Stimulated activated CD4-positive, alpha-beta T cell treated with anti-CD3 and anti-CD28 coated beads, Interleukin-15, amount 100 ng/mL, for 1 hour (primary cell): ENCODE measurements at regions not wholly inside any gene's neighbourhood (a gene's known extent, or its start where the extent isn't known, plus 50 kb on each side); places are given as distances from the start of the nearest gene placed in this dataset.
"Not testable (repeated sequence)": the region's sequence is repeated elsewhere in the genome, so short reads cannot be mapped to it uniquely, and the experiment has no call there.

Source experiments
- DNase-seq, 2 donors: peaks; one replicate each; pipeline ENCODE4 v3.0.0-alpha.2; 2020; ENCODE audit warnings: low read depth in 1 of 2, low spot score in 1 of 2

DNA sequence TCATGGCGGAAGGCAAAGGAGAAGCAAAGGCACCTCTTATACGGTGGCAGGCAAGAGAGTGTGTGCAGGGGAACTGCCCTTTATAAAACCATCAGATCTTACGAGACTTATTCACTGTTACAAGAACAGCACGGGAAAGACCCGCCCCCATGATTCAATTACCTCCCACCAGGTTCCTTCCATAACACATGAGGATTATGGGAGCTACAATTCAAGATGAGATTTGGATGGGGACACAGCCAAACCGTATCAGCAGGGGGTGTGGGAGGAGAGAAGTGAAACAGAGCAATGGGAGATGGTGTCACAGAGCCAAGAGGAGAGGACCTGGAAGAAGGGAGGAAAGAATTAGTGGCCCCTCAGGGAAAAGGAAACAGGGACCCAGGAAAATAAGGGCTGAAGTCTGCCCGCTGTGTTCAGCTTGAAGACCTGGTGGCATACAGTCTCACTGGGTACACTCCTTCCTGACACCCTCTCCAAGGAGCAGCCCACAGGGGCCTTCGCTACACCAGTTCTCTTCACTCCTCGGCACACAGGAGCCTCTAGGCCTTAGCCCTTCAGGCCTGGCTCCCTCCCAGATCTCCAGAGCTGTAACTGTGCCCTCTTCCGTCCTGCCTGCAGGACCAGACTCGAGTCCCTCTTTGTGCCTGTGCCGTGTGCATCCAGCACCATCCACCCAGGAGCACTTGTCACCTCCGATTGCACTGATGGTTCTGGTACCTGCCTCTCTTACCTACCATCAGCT, 262.1 kb downstream of the EIPR1 start:
- no peak for DNase-seq

DNA sequence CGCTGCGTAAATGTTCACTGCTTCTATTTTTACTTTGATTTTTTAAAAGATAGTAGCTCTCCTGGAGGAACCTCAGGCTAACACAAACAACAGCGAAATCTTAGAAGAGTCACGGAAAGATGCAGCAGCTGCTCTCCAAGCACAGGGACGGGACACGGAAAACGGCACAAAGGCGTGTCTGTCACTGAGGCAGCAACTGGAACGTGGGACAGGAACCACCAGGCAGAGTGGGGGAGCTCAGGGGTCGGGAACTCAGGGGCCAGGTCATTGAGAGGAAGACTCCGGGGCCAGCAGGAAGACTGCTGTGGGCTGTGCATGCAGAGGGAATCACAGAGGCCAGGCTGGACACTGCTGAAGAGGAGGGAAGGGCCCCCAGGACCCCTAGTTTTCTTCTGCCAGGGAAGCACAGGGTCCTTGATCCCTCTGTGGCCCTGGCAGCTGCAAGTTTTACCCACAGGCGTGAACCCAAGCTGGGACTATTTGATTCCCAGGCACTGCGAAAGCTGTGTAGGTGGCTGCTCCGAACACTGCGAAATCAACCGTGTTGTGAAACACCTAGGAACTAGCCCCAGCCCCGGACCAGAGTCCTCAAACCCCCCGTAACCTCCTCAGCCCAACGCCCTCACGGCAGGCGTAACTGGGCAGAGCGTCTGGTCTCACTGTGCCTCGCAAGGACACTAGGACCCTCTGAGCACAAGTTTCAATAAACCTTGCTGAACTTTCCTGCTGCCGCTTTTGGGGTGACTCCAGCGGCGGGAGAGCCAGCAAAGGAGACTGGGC, 263.0 kb downstream of the EIPR1 start:
- no peak for DNase-seq

DNA sequence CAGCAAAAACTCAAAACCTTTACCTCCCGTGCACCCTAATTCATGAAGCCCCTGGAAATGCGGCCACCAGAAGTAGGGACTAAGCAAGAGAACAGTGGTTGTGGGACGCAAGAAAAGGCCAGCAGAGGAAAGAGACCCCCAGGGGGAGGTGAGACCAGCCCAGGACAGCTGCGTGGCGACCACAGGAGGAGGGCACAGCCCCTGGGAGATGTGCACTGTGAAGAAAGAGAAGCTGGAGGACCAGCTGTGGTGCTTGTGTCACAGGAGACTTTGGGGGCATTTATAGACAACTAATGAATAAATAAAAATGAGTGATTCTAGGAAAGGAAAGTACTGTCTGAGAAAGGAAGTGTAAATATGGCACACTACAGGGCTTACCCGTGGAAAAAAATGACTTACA, 263.8 kb downstream of the EIPR1 start:
- DNase-seq = no peak

DNA sequence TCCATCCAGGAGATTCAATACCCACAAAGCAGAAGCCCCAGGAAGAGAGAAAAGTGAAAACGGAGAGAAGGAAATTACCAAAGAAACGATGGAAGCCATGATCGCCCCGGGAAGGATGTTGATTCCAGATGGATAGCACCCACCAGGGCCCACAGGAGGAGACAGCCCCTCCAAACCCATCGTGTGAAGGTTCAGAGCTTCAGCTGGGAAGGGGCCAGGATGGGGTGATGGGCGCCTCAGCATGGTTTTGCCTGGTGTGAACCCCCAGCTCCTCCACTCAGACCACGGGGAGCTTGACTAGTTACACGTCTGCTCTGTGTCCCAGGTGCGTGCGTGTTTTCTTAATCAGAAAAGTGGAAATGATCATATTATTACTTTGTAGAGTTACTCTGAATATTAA, 264.5 kb downstream of the EIPR1 start:
- DNase-seq = no peak

DNA sequence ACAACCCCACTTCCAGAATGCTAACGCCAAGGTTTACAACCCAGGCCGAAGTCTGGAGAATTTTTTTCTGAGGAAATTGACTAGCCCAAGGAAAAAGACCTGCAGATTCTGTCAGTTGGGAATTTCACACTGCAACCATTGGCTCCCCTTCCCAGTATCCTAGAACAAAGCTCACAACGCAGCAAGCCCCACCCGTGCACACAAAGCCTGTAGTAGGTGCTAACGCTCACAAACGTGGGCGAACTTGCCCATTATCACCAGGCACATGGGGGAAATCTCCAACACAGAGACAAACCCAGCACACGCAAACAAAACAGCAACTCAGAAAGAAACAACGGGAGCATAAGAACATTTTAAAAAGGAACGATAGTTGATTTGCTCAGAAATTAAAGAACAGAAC, 265.1 kb downstream of the EIPR1 start:
- DNase-seq = no peak

DNA sequence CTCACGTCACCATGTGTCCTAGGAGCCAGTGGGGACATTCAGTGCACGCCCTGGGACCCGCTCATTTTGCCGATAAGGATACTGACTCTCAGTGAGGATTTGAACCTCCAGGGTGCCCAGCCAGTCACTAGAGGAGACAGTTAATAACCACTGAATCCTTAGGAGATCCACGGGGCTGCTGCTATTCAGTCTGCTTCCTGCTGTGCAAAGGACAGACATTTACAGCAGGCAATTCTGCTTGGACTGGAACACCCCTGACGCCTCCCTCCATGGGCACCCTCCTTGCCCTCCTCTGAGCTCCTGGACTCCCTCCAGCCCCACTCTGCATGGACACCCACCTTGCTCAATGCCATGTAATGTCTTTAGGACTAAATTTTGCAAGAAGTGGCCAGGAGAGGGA, 265.5 kb downstream of the EIPR1 start:
- no peak for DNase-seq

DNA sequence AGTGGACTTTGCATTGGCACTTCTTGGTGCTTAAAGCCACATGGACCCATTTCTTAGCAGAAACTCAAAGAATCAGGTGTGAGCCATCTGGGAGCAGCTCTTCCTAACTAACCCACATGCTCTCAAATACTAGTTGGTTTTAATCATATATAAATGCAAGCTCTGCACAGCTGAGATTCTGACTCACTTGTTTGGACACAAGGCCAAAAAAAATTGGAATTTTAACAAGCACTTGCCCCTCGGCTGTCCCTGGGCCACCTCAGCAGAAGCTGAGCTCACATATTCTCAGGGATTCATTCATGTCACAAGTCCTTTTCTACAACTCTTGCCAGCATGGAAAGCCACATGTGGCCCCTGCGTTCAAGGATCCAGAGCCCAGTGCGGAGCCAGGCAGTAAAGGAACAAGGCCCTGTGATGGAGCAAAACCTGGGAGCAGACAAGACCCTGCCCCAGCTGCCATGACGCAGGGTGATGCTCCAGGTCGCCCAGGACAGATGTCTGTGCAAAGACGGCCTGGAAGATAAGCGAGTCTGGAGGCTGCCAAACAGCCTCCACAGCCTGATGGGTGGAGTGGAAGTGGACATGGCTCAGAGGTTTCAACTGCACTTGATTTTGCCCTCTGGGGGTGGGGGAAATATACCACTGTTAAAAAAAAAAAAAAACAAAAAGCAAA, 266.5 kb downstream of the EIPR1 start:
- DNase-seq = no peak

DNA sequence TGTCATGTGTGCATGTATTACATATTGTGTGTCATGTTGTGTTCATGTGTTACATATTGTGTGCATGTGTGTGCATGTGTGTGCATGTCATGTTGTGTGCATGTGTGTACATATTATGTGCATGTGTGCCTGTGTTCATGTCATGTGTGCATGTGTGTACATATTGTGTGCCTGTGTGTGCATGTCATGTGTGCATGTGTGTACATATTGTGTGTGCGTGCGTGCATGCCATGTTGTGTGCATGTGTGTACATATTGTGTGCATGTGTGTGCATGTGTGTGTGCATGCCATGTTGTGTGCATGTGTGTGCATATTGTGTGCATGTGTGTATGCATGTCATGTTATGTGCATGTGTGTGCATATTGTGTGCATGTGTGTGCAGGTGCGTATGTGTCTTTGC, 267.1 kb downstream of the EIPR1 start:
- DNase-seq = no peak

DNA sequence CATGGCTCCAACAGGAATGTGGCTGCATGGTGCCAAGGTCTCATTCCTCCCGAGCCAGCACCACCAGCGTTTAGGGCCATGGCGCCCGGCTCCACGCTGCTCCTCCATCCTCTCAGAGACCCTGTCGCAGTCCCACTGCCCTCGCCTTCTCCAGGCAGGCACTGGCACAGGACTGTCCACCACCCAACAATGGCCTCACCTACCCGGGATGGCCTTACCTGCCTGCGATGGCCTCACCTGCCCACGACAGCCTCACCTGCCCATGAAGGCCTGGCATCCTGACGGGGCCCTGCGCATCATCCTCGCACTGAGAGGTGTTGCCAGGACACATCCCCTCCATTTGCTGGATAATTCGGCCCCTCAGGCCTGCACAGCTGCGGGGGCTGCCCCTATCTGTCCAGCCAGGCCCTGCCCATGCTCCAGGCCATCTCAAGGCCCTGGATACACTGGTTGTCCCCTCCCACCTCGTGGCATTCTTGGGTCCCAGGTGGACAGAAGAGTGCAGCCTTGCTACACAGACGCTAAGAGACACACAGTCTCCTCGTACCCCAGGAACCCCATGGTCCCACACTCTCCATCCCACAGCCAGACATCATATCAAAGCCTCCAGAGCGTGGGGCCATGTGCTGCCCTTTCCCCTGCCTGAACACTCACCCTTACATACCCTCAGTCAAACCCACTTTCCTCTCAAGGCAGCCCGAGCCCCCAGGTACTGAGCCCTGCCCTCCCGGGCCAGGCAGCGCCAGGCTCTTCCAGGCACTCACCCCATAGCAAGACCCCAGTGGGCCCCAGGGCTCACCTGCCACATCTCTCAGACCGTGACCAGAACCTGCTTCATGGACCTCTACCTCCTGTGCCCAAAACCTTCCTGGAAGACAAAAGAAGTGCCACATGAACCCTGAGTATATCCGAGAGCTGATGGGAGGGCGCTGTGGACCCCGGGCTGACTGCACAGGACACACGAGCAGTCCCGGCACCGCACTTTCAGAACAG, 268.6 kb downstream of the EIPR1 start:
- DNase-seq = no peak

DNA sequence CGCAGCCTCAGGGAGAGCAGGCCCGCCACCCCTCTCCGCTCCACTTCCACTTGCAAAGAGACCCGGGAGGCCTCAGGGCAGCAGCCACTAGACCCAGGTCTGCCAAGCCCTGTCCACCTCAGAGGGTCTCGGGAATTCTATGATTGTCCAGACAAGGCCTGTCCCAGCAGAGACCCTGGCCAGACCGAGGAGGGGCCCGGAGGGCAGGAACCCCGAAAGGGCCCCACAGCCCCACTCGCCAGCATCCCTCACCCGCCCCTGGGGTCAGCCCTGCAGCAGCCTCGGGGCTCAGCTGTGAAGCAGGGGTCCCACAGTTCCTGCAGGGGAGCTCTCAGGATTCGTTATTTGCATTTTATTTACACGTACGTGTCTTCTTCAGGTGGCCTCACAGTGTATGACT, 269.5 kb downstream of the EIPR1 start:
- DNase-seq = no peak

DNA sequence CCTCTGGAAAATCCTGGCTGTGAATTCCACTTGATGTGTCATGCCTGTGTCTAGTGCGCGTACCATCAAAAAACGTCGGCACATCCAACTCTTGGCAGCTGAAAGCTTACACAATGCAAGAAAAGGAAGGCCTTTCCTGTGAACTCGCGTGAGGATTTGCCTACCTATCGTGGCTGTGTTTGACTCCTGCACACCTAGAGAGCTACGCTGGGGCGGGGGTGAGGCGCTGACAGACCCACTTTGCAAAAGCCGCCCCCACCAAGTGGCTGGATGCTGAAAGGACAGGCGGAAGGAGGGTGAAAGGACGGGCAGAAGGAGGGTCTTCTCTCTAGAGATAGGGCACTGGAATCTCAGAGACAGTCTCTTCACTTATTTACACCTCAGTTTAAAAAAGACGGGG, 270.1 kb downstream of the EIPR1 start:
- no peak for DNase-seq

DNA sequence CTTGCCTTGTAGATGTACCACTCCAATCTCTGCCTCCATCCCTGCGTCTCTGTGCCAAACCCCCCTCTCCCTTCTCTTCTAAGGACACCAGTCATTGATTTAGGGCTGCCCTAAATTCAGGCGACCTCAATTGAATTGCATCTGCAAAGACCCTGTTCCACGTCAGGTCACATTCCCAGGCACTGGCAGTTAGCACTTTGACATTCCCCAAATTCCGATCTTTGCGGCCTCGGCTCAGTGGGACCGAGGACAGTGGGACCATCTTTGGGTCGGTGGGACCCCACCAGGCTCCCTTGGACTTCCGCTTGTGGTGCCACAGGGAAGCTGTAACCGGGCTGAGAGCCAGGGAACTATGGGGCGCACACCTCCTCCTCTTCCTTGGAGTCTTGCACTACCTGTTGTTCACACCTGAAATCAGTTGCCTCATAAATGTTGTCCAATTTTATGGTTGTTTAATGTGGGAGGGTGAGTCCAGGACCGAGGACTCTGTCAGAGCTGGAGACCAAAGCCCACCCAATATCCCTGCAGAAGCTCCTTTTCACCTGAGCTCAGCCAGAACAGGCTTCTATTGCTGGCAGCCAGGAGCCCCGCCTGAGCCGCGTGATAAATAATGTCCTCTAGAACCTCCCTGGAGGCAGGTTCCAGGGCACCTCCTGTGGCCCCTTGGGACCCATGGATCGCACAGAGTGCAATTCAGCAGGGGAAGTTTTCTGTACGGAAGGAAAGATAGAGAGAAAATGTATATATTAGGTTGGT, 271.6 kb downstream of the EIPR1 start:
- no peak for DNase-seq

DNA sequence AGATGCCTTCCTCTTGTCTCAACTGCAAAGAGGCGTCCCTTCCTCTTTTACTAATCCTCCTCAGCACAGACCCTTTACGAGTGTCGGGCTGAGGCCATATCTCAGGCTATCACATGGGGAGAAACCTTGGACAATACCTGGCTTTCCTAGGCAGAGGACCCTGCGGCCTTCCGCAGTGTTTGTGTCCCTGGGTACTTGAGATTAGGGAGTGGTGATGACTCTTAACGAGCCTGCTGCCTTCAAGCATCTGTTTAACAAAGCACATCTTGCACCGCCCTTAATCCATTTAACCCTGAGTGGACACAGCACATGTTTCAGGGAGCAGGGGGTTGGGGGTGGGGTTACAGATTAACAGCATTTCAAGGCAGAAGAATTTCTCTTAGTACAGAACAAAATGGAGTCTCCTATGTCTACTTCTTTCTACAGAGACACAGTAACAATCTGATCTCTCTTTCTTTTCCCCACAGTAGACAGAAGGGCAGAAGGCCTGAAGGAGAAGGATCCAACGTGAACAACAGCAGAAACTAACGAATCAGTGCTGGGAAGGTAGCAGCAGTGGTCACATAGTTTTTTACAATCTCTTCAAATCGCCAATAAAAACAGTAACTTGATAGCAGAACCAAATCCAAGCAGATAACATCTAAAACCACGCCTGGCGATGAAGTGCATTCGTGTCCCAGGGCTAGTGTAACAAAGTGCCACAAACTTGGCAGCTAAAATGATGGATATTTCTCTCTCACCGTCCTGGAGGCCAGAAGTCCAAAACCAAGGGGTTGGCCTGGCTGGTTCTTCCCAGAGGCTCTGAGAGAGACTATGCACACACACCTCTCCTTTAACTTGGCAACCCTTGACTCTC, 272.4 kb downstream of the EIPR1 start:
- DNase-seq = not testable (repeated sequence)

DNA sequence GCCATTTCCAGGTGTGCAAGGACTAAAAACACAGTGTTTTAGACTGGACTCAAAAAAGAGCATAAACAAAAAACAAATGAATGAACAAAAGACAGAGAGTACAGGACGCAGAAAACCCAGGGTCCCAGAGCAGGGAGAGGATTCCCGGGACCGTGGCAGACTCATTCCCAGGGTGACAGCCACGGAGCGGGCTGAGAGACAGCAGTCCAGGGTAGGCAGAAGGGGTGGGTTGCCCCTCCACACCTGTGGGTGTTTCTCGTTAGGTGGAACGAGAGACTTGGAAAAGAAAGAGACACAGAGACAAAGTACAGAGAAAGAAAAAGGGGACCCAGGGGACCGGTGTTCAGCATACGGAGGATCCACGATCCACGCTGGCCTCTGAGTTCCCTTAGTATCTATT, 273.4 kb downstream of the EIPR1 start:
- no peak for DNase-seq

DNA sequence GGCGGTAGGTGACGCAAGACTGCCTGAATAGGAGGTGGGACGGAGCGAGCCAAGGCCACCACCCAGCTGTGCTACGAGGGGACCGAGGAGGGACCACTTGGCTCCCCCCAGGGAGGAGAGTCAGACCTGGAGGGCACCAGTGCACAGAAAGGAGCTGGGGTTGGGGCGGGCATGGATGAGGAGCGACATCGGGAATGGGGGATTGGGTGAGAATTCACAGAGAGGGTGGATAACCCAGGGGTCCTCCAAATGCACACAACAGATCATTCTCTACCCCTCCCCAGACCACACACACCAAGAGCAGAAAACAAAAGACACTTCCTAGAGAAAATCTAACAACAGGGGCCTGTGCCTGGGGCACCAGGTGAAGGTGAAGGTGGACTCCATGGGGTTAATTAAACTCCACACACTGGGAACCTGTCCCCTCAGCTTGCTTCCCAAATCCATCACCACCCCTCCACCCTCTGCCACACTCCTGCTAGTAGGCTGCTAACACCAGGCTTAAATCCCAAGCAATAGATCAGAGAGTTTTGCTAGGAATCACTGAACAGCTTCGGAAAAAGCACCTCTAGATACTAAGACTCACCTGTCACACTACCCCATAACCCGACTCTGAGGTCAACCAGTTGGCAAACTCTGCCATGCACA, 274.6 kb downstream of the EIPR1 start:
- DNase-seq = no peak

DNA sequence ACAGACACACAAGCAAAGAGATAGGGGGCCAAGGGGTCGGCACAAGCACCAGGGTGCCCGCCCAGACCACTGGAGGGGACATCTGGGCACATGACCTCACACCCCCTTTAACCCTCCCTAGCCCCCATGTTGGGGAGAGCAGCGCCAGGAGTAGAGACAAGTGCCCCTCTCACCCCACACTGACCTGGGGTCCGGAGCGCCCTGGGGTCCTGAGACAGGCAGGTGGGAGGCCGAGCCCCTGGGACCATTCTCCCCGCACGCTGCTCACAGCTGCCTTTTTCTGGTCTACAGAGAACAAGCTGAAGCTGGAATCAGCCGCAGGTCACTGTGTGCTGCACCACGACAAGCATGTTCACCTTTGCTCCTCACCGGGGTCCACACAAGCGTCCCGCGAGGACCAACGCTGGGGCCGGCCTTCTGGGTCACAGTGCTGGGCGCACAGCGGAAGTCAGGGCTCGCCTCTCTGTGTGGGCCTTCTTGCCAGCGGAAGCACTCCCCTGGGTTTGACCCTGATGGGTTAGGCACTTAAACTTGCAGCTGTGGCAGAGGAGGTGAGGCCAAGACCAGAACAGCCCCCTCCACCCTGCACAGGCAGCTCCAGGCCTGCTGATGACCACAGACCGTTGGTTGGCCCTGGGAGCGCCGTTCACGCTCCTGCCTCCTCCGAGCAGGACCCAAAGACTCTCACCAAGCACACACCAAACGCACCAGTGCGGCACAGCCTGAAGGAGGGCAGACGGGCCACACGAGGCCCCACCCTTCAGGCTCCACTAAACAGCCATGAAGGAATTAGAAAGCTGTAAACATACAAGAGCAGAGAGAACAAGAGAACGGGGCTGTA, 275.3 kb downstream of the EIPR1 start:
- DNase-seq = no peak

DNA sequence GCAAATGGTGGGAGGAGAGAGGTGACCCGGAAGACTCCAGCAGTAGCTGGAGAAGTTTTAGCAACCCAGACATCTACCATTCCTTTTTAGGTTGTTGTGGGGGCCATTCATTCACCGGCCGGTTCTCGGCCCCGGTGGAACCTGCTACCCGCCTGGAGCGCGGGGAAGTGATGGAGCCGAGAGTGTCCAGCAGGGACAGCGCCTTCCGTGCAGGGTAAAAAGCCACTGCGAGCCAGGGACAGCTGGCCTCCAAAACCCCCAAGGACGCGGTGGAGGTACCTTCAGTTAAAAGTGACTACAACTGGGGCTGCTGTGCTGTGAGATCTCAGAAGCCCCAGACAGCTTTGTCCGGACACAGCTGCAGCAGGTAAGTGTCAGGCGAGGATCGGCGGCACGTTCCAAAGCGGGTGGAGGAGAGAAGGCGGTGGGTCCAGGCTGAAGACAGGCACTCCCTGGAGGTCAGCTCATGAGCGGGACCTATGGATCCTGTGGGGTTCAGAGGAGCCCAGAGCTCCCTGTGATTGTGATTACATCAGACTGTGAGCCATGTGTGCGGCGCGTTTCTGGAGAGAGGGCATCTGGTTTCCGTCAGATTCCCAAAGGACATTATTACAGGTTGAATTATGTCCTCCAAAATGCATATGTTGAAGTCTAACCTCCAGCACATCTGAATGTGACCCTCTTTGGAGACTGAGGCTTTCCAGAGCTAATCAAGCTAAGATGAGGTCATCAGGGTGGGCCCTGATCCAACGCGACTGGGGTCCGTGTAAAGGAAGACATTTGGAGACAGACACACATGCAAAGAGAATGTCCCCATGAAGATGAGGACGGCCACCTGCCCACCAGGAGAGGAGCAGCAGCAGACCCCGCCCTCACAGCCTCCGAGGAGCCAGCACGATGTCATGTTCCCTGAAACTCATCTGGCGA, 276.3 kb downstream of the EIPR1 start:
- no peak for DNase-seq
